NCI-H2029 (cell line): ENCODE measurements at regions not wholly inside any gene's neighbourhood (a gene's known extent, or its start where the extent isn't known, plus 50 kb on each side); places are given as distances from the start of the nearest gene placed in this dataset.

ENCODE experiments used
- DNase-seq: peaks from one replicate; lab custom pipeline; 2025; lab: John Stamatoyannopoulos, UW

DNA sequence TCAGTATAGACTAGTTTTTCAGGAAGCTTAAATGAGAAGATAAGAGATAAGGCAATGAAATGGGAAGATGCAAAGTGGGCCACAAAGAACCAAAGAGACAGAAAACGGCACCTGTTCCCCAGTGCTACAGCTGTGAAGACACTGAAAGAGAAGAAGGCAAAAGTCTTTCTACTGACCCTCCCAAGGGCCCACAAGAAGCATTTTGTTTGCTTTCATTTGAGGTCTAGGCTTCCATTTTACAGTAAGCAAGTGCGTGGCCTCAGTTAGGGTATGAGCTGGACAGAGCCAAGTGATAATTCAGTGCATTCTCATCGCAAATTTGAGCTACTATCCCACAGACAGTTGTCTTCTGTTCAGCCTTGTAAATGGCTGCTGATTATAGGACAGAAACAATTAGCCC is 53.4 kb upstream of the STK17B start:
- no peak for DNase-seq

DNA sequence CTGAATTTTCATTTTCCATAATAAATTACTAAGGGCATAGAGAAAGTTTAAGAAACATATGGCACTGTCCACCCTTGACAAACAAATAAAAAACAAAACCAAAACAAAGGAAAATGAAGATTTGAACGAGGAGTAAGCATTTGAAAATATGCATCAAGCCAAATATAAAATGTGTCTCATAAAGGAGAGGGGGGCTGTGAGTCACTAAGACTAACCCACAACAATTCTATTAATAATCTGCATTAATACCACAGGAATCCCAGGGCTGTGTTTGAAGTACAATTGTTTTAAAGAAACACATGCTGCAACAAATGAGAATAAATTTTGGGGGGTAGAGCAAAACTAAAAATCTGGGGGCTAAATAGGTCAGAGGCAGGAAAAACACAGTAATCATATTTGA is 53.8 kb upstream of the STK17B start:
- no peak for DNase-seq

- DNase-seq, result no peak
These were observed 54.8 kb upstream of the STK17B start for GRCh38 chr2:196226058-196226706.

DNA sequence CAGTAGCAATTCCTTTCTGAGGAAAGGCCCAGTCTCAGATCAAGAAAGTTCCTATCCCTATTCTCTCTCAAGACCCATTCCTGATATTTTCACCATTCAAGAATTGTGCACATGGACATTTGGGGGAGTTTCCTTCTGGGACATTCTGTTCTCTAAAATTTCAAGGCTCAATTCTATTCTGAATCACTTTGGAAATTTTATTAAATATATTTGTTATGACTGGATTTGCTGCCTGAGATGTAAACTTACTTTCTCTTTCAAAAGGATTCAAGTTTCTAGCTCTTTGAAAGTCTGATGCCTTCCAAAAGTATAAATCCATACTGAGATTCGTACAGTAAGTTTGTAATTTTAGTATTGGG is 55.3 kb upstream of the STK17B start:
- no peak for DNase-seq

GRCh38 chr2:196229013-196229412 is 57.6 kb upstream of the STK17B start:
- no peak for DNase-seq

- DNase-seq, result no peak
These were observed 58.9 kb upstream of the STK17B start for GRCh38 chr2:196230061-196230854.

GRCh38 chr2:196233021-196233804 is 61.8 kb upstream of the STK17B start:
- DNase-seq, result no peak

- no peak for DNase-seq
These were observed 62.6 kb upstream of the STK17B start for GRCh38 chr2:196233805-196234475.

- no peak for DNase-seq
These were observed 63.3 kb upstream of the STK17B start for GRCh38 chr2:196234672-196235071.

DNA sequence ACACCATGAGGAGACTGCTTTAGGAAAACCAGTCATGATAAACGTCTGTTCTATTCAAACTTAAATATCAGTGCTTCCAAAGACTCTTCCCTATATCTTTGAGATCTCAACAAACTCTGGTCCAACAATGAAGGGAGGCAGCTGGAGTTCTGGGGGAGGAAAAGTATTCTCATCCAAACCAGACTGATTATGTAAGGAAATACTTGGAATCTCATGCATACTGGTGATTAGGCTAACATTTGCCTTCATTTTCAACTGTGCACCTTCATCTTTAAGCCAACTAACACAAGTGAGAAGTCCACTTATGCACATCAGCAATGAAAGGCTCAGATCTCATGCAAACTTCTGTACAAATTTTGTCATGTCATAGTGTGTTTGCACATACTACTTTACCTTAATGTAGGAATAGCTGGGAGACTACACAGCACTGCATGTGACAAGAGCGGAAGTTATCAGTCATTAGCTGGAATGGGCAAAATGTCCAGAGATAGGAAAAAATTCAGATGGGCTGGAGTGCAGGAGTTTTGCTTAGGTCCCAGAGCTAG is 67.5 kb upstream of the STK17B start:
- no peak for DNase-seq

DNA sequence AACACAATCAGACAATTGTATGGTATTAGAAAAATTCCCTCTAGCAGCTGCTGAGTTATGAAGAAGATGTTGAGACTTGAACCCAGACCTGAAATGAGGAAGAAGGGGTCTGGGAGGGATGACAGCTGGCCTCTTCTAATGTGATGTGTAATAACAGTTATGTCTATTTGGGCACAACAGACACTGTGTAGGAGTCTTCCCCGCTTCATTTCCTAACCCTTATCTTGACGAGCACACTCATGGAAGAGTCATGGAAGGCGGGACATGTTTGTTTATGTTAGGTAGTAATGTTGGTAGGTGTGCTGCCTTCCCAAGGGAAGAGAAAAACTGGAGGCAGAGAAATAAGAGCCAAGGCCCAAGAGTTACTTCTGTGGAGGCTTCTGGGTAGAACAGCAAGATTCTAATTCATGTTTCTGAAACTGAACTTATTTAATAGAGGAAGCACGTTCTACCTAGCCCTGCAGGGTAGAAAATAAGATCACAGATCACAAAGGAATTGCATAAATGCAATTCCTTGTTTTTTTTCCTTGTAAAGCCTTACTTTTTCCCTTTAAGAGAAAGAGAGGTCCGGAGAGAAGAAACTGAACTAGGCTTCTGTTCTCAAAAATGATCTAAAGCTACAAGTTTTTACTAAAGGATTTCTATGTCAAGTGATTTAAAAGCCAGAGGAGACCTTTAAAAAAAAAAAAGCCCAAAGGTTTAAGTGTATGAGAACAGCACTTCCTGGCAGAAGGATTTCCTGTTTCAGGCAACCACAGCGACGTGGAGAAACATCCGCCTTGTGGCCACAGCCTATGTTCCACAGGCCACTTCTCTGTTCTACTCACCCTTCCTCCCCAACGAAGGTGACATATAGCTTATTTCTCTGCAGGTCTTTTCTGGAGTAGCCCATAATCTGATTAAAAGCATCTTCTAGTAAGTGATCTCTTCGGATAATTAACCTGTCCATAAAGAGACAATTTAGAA is 68.5 kb upstream of the STK17B start:
- no peak for DNase-seq

GRCh38 chr2:196241175-196241574 is 69.8 kb upstream of the STK17B start:
- no peak for DNase-seq

DNA sequence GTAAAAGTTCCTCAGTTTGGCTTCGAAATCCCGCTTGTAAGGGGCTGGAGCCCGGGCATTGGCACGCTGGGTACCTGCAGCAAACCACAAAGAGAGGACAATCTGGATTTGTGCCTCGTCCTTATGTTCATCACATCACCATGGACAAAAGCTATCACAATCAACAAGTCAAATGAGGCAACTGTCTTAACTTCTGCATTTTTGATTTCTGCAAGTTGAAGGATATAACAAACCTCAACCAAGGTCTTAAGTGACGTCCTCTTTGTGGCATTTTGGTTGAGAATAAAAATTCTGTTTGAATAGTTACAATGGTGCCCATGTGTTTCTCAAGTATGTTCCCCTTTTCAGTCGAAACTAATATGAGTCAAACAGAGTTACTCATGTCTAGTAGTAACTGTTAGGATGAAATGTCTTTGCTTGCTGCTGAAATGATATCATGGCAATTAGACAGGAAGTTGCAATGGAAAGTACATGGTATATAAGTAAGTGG is 70.8 kb upstream of the STK17B start:
- DNase-seq, result no peak

DNA sequence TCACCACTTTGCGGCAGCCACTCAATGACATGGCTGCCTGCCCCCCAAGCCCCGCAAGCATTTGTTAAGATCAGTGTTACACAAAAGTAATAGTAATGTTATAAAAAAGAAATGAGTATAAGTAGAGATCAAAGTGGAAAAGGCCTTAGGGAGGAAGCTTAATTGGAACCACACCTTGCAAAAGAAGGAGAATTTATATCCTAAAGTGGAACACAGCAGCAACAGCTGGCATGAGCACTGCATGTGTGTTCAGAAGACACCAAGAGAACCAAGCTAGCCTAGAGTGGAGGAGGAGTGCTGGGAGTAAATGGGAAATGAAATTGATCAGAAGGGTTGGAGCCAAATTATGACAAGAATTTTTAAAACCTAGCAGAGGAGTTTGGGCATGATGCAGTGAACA is 73.1 kb upstream of the STK17B start:
- no peak for DNase-seq

DNA sequence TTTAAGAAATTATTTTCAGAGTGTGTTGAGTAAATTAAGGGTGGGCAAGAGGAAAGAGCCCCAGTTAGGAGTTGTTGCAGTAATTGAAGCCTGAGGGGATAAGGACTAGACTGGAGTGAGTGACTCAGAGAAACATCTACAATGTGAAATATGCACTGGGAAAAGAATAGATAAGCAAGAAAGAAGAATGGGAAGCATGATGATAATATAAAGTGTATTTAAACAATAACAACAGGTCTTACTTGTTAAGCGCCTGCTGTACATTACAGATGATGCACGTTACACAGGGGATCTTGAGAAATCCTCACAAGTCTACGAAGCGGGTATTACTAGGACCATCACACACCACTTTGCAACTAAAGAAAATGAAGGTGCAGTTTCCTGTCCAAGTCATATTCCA is 73.6 kb upstream of the STK17B start:
- no peak for DNase-seq

DNA sequence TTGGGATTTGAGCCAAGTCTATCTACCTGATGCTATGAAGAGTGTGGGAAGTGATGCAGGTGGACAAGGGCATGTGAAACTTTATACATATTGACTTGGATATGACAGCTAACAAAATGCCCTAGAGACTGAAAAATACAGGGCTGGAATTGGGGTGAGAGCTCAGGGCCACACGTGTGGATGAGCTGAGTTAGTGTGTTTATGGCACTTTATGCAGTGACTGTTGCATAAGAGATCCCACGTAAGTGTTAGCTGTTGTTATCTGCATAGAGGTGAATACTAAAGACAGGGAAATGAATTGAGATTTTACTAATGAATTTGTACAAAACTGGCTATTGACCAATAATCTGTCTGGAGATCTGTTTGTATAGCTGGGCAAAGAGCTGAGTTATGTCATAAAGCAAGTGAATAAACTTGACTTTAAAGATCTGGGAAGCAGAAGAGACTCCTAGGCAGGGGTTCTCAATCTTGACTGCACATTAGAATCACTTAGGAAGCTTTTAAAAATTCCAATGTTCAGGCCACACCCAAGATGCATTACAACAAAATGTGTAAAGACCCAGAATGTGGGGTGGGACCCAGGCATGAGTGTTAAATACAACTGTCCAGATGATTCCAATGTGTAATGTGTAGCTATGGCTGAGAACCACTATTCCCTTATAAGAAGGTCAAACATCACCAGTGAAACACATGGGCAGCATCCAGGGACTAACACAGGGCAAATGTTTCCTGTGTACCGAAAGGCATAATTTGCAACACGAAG is 74.2 kb upstream of the STK17B start:
- no peak for DNase-seq

- no peak for DNase-seq
These were observed 76.0 kb upstream of the STK17B start for GRCh38 chr2:196247114-196247975.

GRCh38 chr2:196247976-196248280 is 76.5 kb upstream of the STK17B start:
- no peak for DNase-seq

- DNase-seq, result no peak
These were observed 77.2 kb upstream of the STK17B start for GRCh38 chr2:196248467-196249094.
